Activated CD4-positive, alpha-beta T cell treated with anti-CD3 and anti-CD28 coated beads, Interleukin-2, amount 10 ng/mL, durations not matched to agents 24 days and 14 days (primary cell): ENCODE measurements at regions not wholly inside any gene's neighbourhood (a gene's known extent, or its start where the extent isn't known, plus 50 kb on each side); places are given as distances from the start of the nearest gene placed in this dataset.

Experiments used
- DNase-seq: peaks from one replicate; pipeline ENCODE4 v3.0.0; 2022
- H3K27ac Mint-ChIP-seq: one replicate; pipeline ENCODE4 v1.8.0; 2022; ENCODE audit warnings: mild to moderate bottlenecking, mixed read lengths
- H3K27me3 Mint-ChIP-seq: one replicate; pipeline ENCODE4 v1.8.0; 2022; ENCODE audit warnings: mixed read lengths
- H3K36me3 Mint-ChIP-seq: one replicate; pipeline ENCODE4 v1.8.0; 2022; ENCODE audit warnings: low read depth, mild to moderate bottlenecking, mixed read lengths
- H3K4me1 Mint-ChIP-seq: one replicate; pipeline ENCODE4 v1.8.0; 2021; ENCODE audit warnings: mixed read lengths
- H3K4me3 Mint-ChIP-seq: one replicate; pipeline ENCODE4 v1.8.0; 2022; ENCODE audit warnings: mild to moderate bottlenecking, moderate library complexity, mixed read lengths
- H3K9me3 Mint-ChIP-seq: one replicate; pipeline ENCODE4 v1.8.0; 2021; ENCODE audit warnings: mixed read lengths
- intact Hi-C: fragments of 100-400 bp; cut with micrococcal nuclease; formaldehyde crosslinking; loops from one replicate; pipeline ENCODE4 v1.15.1; 2023

- intact Hi-C loops: no loop called here
- DNase-seq: no peak
- no peaks in the 10 kb centered on the region for H3K4me1 Mint-ChIP-seq
- H3K27me3 Mint-ChIP-seq: no peaks in the 10 kb centered on the region
- no peaks in the 10 kb centered on the region for H3K9me3 Mint-ChIP-seq
- no peak overlapping the region for H3K27ac Mint-ChIP-seq
- H3K4me3 Mint-ChIP-seq: no peak overlapping the region
- H3K36me3 Mint-ChIP-seq: no peaks in the 10 kb centered on the region
Observed at GRCh38 chr2:22748909-22749308, 636.1 kb upstream of the KLHL29 start.

GRCh38 chr2:22753476-22753875, 631.5 kb upstream of the KLHL29 start:
- H3K4me1 Mint-ChIP-seq: no peaks in the 10 kb centered on the region

GRCh38 chr2:22756276-22757043, 628.5 kb upstream of the KLHL29 start:
- no peaks in the 10 kb centered on the region for H3K27me3 Mint-ChIP-seq
- intact Hi-C loops: no loop called here
- H3K9me3 Mint-ChIP-seq: peaks cover 8% of the 10 kb centered on the region
- no peak overlapping the region for H3K4me3 Mint-ChIP-seq
- no peak overlapping the region for H3K27ac Mint-ChIP-seq
- no peaks in the 10 kb centered on the region for H3K4me1 Mint-ChIP-seq
- H3K36me3 Mint-ChIP-seq: no peaks in the 10 kb centered on the region
- no peak for DNase-seq

More at GRCh38 chr2:22753476-22753875, 631.5 kb upstream of the KLHL29 start:
- Mint-ChIP-seq H3K27ac (no peak overlapping the region), H3K36me3 (no peaks in the 10 kb centered on the region), H3K9me3 (peaks cover 6% of the 10 kb centered on the region), H3K4me3 (no peak overlapping the region), H3K27me3 (no peaks in the 10 kb centered on the region)
- intact Hi-C loops: no loop called here
- no peak for DNase-seq

DNA sequence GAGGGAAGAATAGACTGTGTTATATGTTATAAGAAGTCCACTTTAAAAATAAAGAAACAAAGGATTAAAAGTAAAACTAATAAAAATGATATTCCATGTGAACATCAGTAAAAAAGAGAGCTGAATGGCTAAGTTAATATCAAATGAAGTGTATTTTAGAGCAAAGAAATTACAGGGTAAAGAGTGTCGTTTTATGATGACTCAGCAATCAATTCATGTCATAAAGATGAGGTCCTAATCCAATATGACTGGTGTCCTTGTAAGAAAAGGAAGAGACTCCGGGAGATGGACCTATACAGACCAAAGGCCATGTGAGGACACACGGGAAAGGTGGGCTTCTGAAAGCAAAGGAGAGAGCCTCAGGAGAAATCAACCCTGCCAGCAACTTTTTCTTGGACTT, 615.5 kb upstream of the KLHL29 start:
- Mint-ChIP-seq H3K27ac (no peak overlapping the region), H3K27me3 (no peaks in the 10 kb centered on the region), H3K4me3 (no peak overlapping the region), H3K36me3 (no peaks in the 10 kb centered on the region), H3K9me3 (no peaks in the 10 kb centered on the region), H3K4me1 (no peaks in the 10 kb centered on the region)
- DNase-seq: no peak
- intact Hi-C loops: no loop called here

DNA sequence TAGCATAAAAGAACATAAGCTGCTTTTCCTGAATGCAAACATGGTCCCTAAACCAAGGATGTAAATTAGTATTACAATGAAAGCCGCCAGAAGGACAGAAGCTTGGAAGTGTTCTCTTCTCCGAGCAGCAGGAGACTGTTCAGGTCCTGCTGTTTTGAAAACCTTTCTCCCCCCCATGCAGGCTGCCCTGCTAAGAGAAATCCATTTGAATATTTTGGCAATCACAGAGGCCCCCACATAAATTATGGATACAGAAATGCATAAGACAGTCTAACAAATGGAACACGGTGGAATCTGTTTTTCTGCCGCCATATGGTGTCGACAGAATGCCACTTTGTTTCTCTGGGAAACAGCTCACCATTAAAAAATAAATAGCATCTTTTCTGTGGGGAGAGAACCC, 600.4 kb upstream of the KLHL29 start:
- H3K4me3 Mint-ChIP-seq: no peak overlapping the region
- H3K27me3 Mint-ChIP-seq: no peaks in the 10 kb centered on the region
- H3K4me1 Mint-ChIP-seq: no peaks in the 10 kb centered on the region
- no peak overlapping the region for H3K27ac Mint-ChIP-seq
- no peaks in the 10 kb centered on the region for H3K9me3 Mint-ChIP-seq
- no peaks in the 10 kb centered on the region for H3K36me3 Mint-ChIP-seq
- no peak for DNase-seq
- intact Hi-C loops: no loop called here

DNA sequence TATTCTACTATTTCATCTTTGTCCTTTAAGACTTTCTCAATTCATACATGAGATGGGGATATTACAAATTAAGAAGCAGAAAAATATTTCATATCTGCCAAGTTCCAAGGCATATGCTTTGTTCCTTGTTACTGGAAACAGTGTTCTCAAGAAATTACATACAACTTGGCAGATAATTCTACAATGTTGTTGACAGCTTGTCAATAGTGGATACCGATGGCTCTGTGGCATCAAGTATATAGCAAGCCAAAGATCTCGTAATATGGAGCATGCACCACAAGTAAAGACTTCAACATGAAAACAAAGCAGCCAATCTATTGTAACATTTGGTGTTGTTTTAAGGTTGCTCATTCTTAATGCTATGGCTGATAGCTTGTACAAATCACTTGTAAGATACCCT, 598.2 kb upstream of the KLHL29 start:
- Mint-ChIP-seq H3K4me3 (no peak overlapping the region), H3K36me3 (no peaks in the 10 kb centered on the region), H3K27me3 (no peaks in the 10 kb centered on the region), H3K27ac (no peak overlapping the region), H3K9me3 (no peaks in the 10 kb centered on the region), H3K4me1 (no peaks in the 10 kb centered on the region)
- intact Hi-C loops: no loop called here
- DNase-seq: no peak

DNA sequence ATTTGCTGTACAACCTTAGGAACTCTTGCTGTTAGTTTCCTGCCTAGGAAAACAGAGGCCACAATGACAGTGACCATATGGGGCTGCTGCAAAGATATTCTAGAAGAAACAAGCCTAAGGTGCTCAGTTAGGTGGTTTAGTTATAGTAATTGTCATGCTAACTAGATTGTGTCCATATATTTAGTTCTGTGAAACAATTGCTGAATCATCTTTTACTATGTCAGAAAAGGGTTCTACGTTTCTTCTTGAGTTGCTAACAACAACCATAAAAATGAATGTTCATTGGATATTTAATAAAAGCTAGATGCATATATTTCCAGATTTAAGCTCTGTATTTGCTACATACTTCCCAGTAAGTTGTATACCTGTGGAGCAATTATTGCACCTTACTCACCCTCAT, 597.2 kb upstream of the KLHL29 start:
- Mint-ChIP-seq H3K27me3 (no peaks in the 10 kb centered on the region), H3K4me1 (no peaks in the 10 kb centered on the region), H3K4me3 (no peak overlapping the region), H3K36me3 (no peaks in the 10 kb centered on the region), H3K9me3 (no peaks in the 10 kb centered on the region), H3K27ac (no peak overlapping the region)
- no peak for DNase-seq
- intact Hi-C loops: no loop called here

- Mint-ChIP-seq H3K9me3 (no peaks in the 10 kb centered on the region), H3K36me3 (no peaks in the 10 kb centered on the region), H3K4me3 (no peak overlapping the region), H3K4me1 (no peaks in the 10 kb centered on the region), H3K27me3 (no peaks in the 10 kb centered on the region), H3K27ac (no peak overlapping the region)
- intact Hi-C loops: no loop called here
- no peak for DNase-seq
Observed at GRCh38 chr2:22788749-22789327, 596.1 kb upstream of the KLHL29 start.

- Mint-ChIP-seq H3K4me3 (no peak overlapping the region), H3K9me3 (no peaks in the 10 kb centered on the region), H3K4me1 (no peaks in the 10 kb centered on the region), H3K27ac (no peak overlapping the region), H3K27me3 (no peaks in the 10 kb centered on the region), H3K36me3 (no peaks in the 10 kb centered on the region)
- intact Hi-C loops: no loop called here
- DNase-seq: no peak
Observed at GRCh38 chr2:22795287-22795866, 589.6 kb upstream of the KLHL29 start.

GRCh38 chr2:22798386-22798785, 586.6 kb upstream of the KLHL29 start:
- DNase-seq: no peak
- no peaks in the 10 kb centered on the region for H3K4me1 Mint-ChIP-seq
- no peak overlapping the region for H3K4me3 Mint-ChIP-seq
- intact Hi-C loops: no loop called here
- H3K27ac Mint-ChIP-seq: no peak overlapping the region
- H3K36me3 Mint-ChIP-seq: no peaks in the 10 kb centered on the region
- H3K27me3 Mint-ChIP-seq: no peaks in the 10 kb centered on the region
- H3K9me3 Mint-ChIP-seq: no peaks in the 10 kb centered on the region

DNA sequence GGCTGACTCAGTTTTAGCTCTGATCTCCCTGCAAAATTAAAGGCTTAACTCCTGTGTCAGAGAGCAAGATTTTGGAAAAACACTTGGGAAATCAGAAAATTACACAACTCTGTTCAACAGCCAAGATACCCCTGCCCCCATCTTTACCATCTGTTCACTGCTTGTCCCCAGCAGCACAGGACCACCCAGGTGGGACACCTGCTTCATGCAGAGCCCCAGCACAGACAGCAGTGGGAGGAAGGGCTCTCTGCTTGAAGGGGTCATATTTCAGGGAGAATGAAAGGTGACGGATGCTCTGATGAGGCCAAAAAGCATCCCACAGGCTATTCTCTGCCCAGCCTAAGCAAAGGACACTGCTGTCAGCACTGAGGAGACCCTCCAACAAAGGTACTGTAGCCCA, 584.6 kb upstream of the KLHL29 start:
- DNase-seq: no peak
- Mint-ChIP-seq H3K4me1 (no peaks in the 10 kb centered on the region), H3K27me3 (no peaks in the 10 kb centered on the region), H3K27ac (no peak overlapping the region), H3K36me3 (no peaks in the 10 kb centered on the region), H3K4me3 (no peak overlapping the region), H3K9me3 (no peaks in the 10 kb centered on the region)
- intact Hi-C loops: no loop called here

- H3K9me3 Mint-ChIP-seq: no peaks in the 10 kb centered on the region
- H3K4me3 Mint-ChIP-seq: no peak overlapping the region
- H3K4me1 Mint-ChIP-seq: no peaks in the 10 kb centered on the region
Observed at GRCh38 chr2:22801071-22801470, 583.9 kb upstream of the KLHL29 start.

DNA sequence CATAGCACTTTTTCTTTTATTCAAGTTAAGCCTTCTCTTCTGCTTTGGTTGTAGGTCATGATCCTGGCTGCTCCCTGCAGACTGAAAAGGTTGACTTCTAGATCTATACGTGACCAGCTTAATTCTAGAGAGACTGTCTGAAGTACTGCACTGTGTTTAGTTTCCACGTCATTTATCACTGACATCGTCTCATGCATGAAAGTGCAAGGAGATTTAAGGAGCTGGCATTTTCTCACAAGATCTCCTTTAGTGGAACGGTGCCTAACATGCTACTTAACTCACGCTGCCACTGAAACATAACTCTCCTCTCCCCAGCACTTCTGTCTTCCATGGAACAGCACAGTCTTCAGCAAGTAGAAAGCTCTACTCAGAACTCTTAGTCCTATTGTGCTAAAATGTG, 583.0 kb upstream of the KLHL29 start:
- H3K4me3 Mint-ChIP-seq: no peak overlapping the region
- H3K4me1 Mint-ChIP-seq: no peaks in the 10 kb centered on the region
- H3K27me3 Mint-ChIP-seq: no peaks in the 10 kb centered on the region
- DNase-seq: no peak
- no peaks in the 10 kb centered on the region for H3K36me3 Mint-ChIP-seq
- H3K9me3 Mint-ChIP-seq: peaks cover 5% of the 10 kb centered on the region
- H3K27ac Mint-ChIP-seq: no peak overlapping the region
- intact Hi-C loops: no loop called here

More at GRCh38 chr2:22801071-22801470, 583.9 kb upstream of the KLHL29 start:
- H3K36me3 Mint-ChIP-seq: no peaks in the 10 kb centered on the region
- no peak overlapping the region for H3K27ac Mint-ChIP-seq
- intact Hi-C loops: no loop called here
- no peaks in the 10 kb centered on the region for H3K27me3 Mint-ChIP-seq
- no peak for DNase-seq

- no peaks in the 10 kb centered on the region for H3K36me3 Mint-ChIP-seq
- no peak overlapping the region for H3K27ac Mint-ChIP-seq
- peaks cover 5% of the 10 kb centered on the region for H3K9me3 Mint-ChIP-seq
- H3K4me1 Mint-ChIP-seq: no peaks in the 10 kb centered on the region
- no peak overlapping the region for H3K4me3 Mint-ChIP-seq
- no peak for DNase-seq
- H3K27me3 Mint-ChIP-seq: no peaks in the 10 kb centered on the region
- intact Hi-C loops: no loop called here
Observed at GRCh38 chr2:22807872-22808271, 577.1 kb upstream of the KLHL29 start.
